K562 (cell line): ENCODE measurements at regions not wholly inside any gene's neighbourhood (a gene's known extent, or its start where the extent isn't known, plus 50 kb on each side); places are given as distances from the start of the nearest gene placed in this dataset.

Source experiments
- ATF2 ChIP-seq: sonication (generic); formaldehyde crosslinking; IDR thresholded peaks from 2 replicates; pipeline ENCODE4 v1.8.1; 2022; ENCODE audit warnings: missing genetic modification reagents
- FOXJ3 ChIP-seq: sonication (generic); formaldehyde crosslinking; IDR thresholded peaks from 2 replicates; pipeline ENCODE4 v1.4.0; 2020; ENCODE audit warnings: mild to moderate bottlenecking, missing genetic modification reagents
- HDAC2 ChIP-seq: fragments of 450-650 bp; IDR thresholded peaks from 2 replicates; pipeline ENCODE4 v1.6.1; 2016; ENCODE audit warnings: mild to moderate bottlenecking
- IRF1 ChIP-seq: sonication (generic); formaldehyde crosslinking; IDR thresholded peaks from 2 replicates; pipeline ENCODE4 v1.8.0; 2022; ENCODE audit warnings: missing genetic modification reagents, mild to moderate bottlenecking, borderline replicate concordance
- RREB1 ChIP-seq: fragments of 250-450 bp; sonication (Bioruptor Pico); IDR thresholded peaks from 2 replicates; pipeline ENCODE4 v1.4.0; 2020
- SMC3 ChIP-seq: conservative IDR thresholded peaks from 2 replicates; pipeline ENCODE4 v1.6.1; 2011; ENCODE audit warnings: low read depth, low read length, improper control_type of control experiment; ENCODE audit not compliant: insufficient read depth
- ZNF347 ChIP-seq: fragments of 450-650 bp; formaldehyde crosslinking; IDR thresholded peaks from 2 replicates; pipeline ENCODE4 v1.4.0; 2020; ENCODE audit warnings: low read depth, mild to moderate bottlenecking, moderate library complexity

- TF ChIP-seq IRF1 (CRISPR knock-in tag) (no peak), ZNF347 (CRISPR knock-in tag) (no peak), HDAC2 (no peak), RREB1 (CRISPR knock-in tag) (no peak), FOXJ3 (CRISPR knock-in tag) (no peak), ATF2 (CRISPR knock-in tag) (no peak), SMC3 (no peak)
These were observed 210.3 kb downstream of the IPO8 start (continued) for GRCh38 chr12:30485230-30485890.
